SK-N-MC (cell line): ENCODE measurements at regions not wholly inside any gene's neighbourhood (a gene's known extent, or its start where the extent isn't known, plus 50 kb on each side); places are given as distances from the start of the nearest gene placed in this dataset.

Source experiments
- EZH2 ChIP-seq: fragments of 200-600 bp; sonication (generic); IDR thresholded peaks from one replicate; pipeline ENCODE4 v1.6.1; 2017; ENCODE audit warnings: antibody characterized with exemption
- POLR2AphosphoS5 ChIP-seq: IDR thresholded peaks from 2 replicates; pipeline ENCODE4 v1.6.1; 2012; ENCODE audit warnings: mild to moderate bottlenecking, low read depth, low read length, borderline replicate concordance

- TF ChIP-seq EZH2 (no peak), POLR2AphosphoS5 (no peak)
Measured at GRCh38 chr7:156046031-156046560, 233.8 kb upstream of the SHH start.
